ENCODE measurements at regions not wholly inside any gene's neighbourhood (a gene's known extent, or its start where the extent isn't known, plus 50 kb on each side); places are given as distances from the start of the nearest gene placed in this dataset.

- Histone ChIP-seq H3K4me2 (no peak overlapping the region), H3K9me3 (no peaks in the 10 kb centered on the region), H3K4me3 (no peak overlapping the region), H3K4me1 (no peaks in the 10 kb centered on the region), H3K27ac (no peak overlapping the region)
- POLR2A ChIA-PET, result no interaction called here
- ATAC-seq (no peak), FAIRE-seq (no peak), DNase-seq (ENCODE audit: low read depth in 1 of 2, low spot score in 1 of 2) (no peak)
- WGBS (ENCODE audit: missing lambda C conversion rate), result 67% methylated on average over 2 of the region's 2 CpGs
- CTCF ChIA-PET, result interaction anchor here (1.5 kb wide), 1 partner anchor 83 kb away, joined by 5 read pairs; no protein-coding TSS in a partner anchor
- no peak for TF ChIP-seq SMC3 (IDR thresholded peaks at IDR 0.05)
- TF ChIP-seq NR3C1 (IDR thresholded peaks at IDR 0.05), result no peak
- no peak for TF ChIP-seq RNF2 (IDR thresholded peaks at IDR 0.05; ENCODE audit: borderline replicate concordance, low read depth)
- no peak for TF ChIP-seq USF2 (IDR thresholded peaks at IDR 0.05)
- TF ChIP-seq TP53 (CRISPR knock-in tag; IDR thresholded peaks at IDR 0.05), result no peak
- TF ChIP-seq MYC (IDR thresholded peaks at IDR 0.05; ENCODE audit: borderline replicate concordance, low read length), result no peak
- TF ChIP-seq EHMT2 (IDR thresholded peaks at IDR 0.05; ENCODE audit: low read depth), result no peak
- no peak for TF ChIP-seq CBX2 (IDR thresholded peaks at IDR 0.05; ENCODE audit: borderline replicate concordance, low read depth)
These were observed 110.6 kb downstream of the CD164 start for GRCh38 chr6:109271622-109272021.

- 92% methylated on average over 1 of the region's 1 CpG for WGBS (ENCODE audit: missing lambda C conversion rate)
- Histone ChIP-seq H3K27ac (no peak overlapping the region), H3K9me3 (no peaks in the 10 kb centered on the region), H3K4me1 (no peaks in the 10 kb centered on the region), H3K4me3 (no peak overlapping the region), H3K4me2 (no peak overlapping the region)
- DNase-seq (ENCODE audit: low read depth in 1 of 2, low spot score in 1 of 2), result no peak
- ChIA-PET POLR2A (no interaction called here), CTCF (no interaction called here)
- FAIRE-seq, result no peak
- ATAC-seq, result no peak
- TF ChIP-seq HMGXB4 (CRISPR knock-in tag; IDR thresholded peaks at IDR 0.05; ENCODE audit: borderline replicate concordance) (no peak), RARB (CRISPR knock-in tag; IDR thresholded peaks at IDR 0.05) (no peak), ZSCAN20 (CRISPR knock-in tag; IDR thresholded peaks at IDR 0.05) (no peak), POLR2A (IDR thresholded peaks at IDR 0.05; ENCODE audit: low read length) (no peak), HOXB5 (CRISPR knock-in tag; IDR thresholded peaks at IDR 0.05) (no peak), MAFK (IDR thresholded peaks at IDR 0.05; ENCODE audit: partially characterized antibody) (no peak), MAZ (IDR thresholded peaks at IDR 0.05; ENCODE audit: borderline replicate concordance, low read depth, low read length) (no peak), HOXA7 (CRISPR knock-in tag; IDR thresholded peaks at IDR 0.05) (no peak), EHMT2 (IDR thresholded peaks at IDR 0.05; ENCODE audit: low read depth) (no peak), HEYL (CRISPR knock-in tag; IDR thresholded peaks at IDR 0.05) (no peak), JUN (IDR thresholded peaks at IDR 0.05) (no peak), NR3C1 (IDR thresholded peaks at IDR 0.05) (no peak), CTCF (IDR thresholded peaks at IDR 0.05) (no peak), USF2 (IDR thresholded peaks at IDR 0.05) (no peak), ZFP36 (IDR thresholded peaks at IDR 0.05; ENCODE audit: borderline replicate concordance, partially characterized antibody) (no peak), ATOH8 (CRISPR knock-in tag; IDR thresholded peaks at IDR 0.05; ENCODE audit: low read depth) (no peak), E2F6 (IDR thresholded peaks at IDR 0.05; ENCODE audit: borderline replicate concordance, low read depth) (no peak), ESRRA (IDR thresholded peaks at IDR 0.05; ENCODE audit: borderline replicate concordance, low read length) (no peak), BCL3 (IDR thresholded peaks at IDR 0.05) (no peak), SREBF2 (IDR thresholded peaks at IDR 0.05) (no peak)
These were observed 112.2 kb downstream of the CD164 start for GRCh38 chr6:109269953-109270517.

Data from A549 (cell line).